ENCODE measurements at regions not wholly inside any gene's neighbourhood (a gene's known extent, or its start where the extent isn't known, plus 50 kb on each side); places are given as distances from the start of the nearest gene placed in this dataset.
"Not testable (repeated sequence)": the region's sequence is repeated elsewhere in the genome, so short reads cannot be mapped to it uniquely, and the experiment has no call there.

- no peak for DNase-seq
Observed at GRCh38 chr13:42373048-42373812, 101.3 kb downstream of the AKAP11 start.

GRCh38 chr13:42375663-42376062, 103.7 kb downstream of the AKAP11 start:
- DNase-seq, result no peak

GRCh38 chr13:42377640-42378382, 105.9 kb downstream of the AKAP11 start:
- DNase-seq, result no peak

GRCh38 chr13:42378383-42378780, 106.4 kb downstream of the AKAP11 start:
- no peak for DNase-seq

GRCh38 chr13:42379241-42379640, 107.3 kb downstream of the AKAP11 start:
- DNase-seq, result no peak

- no peak for DNase-seq
Observed at GRCh38 chr13:42380420-42381164, 108.6 kb downstream of the AKAP11 start.

GRCh38 chr13:42381165-42381425, 109.1 kb downstream of the AKAP11 start:
- DNase-seq, result no peak

- not testable (repeated sequence) for DNase-seq
Observed at GRCh38 chr13:42381426-42381825, 109.5 kb downstream of the AKAP11 start.

GRCh38 chr13:42383025-42383424, 111.1 kb downstream of the AKAP11 start:
- no peak for DNase-seq

GRCh38 chr13:42384265-42384664, 112.3 kb downstream of the AKAP11 start:
- DNase-seq, result no peak

- DNase-seq, result no peak
Observed at GRCh38 chr13:42388326-42388725, 116.4 kb downstream of the AKAP11 start.

GRCh38 chr13:42389041-42389440, 117.1 kb downstream of the AKAP11 start:
- DNase-seq, result no peak

GRCh38 chr13:42392180-42392579, 120.2 kb downstream of the AKAP11 start:
- DNase-seq, result no peak

GRCh38 chr13:42392716-42393572, 121.0 kb downstream of the AKAP11 start:
- no peak for DNase-seq

- no peak for DNase-seq
Observed at GRCh38 chr13:42393573-42394360, 121.8 kb downstream of the AKAP11 start.

GRCh38 chr13:42394361-42394708, 122.4 kb downstream of the AKAP11 start:
- DNase-seq, result no peak

- no peak for DNase-seq
Observed at GRCh38 chr13:42394711-42395085, 122.7 kb downstream of the AKAP11 start.

- no peak for DNase-seq
Observed at GRCh38 chr13:42395086-42395821, 123.3 kb downstream of the AKAP11 start.

GRCh38 chr13:42396501-42396900, 124.5 kb downstream of the AKAP11 start:
- DNase-seq, result no peak

- DNase-seq, result no peak
Observed at GRCh38 chr13:42396901-42397655, 125.1 kb downstream of the AKAP11 start.

- DNase-seq, result no peak
Observed at GRCh38 chr13:42398533-42398932, 126.6 kb downstream of the AKAP11 start.

All from 8988T (cell line).